Right lobe of liver (tissue), 6 donors: ENCODE measurements at regions not wholly inside any gene's neighbourhood (a gene's known extent, or its start where the extent isn't known, plus 50 kb on each side); places are given as distances from the start of the nearest gene placed in this dataset.

Source experiments
- ATAC-seq, 4 donors: fragments of 200-7000 bp; cut with Tn5 transposase; one replicate each; pipeline ENCODE4 v1.9.1; 2020; ENCODE audit warnings: mild to moderate bottlenecking in 4 of 4, moderate library complexity in 4 of 4
- DNase-seq, 3 donors: peaks; one replicate each; pipeline ENCODE4 v3.0.0-alpha.2; 2020
- H3K27ac ChIP-seq, 3 donors: fragments of 200-600 bp; one replicate each; pipeline ENCODE4 v1.8.0; 2022
- H3K27me3 ChIP-seq, 2 donors: fragments of 200-600 bp; one replicate each; pipeline ENCODE4 v1.8.0; 2022
- H3K36me3 ChIP-seq, 4 donors: fragments of 200-600 bp; sonication (generic) in 1 of 4; one replicate each; pipeline versions ENCODE4 v1.5.1 to v1.8.0; 2017 to 2022; ENCODE audit warnings: control low read depth in 1 of 4
- H3K4me1 ChIP-seq, 4 donors: fragments of 200-600 bp; sonication (generic) in 1 of 4; one replicate each; pipeline versions ENCODE4 v1.5.1 to v1.8.0; 2017 to 2022; ENCODE audit warnings: control low read depth in 1 of 4
- H3K4me3 ChIP-seq, 3 donors: fragments of 200-600 bp; one replicate each; pipeline ENCODE4 v1.8.0; 2022
- H3K9me3 ChIP-seq, 4 donors: fragments of 200-600 bp; sonication (generic) in 1 of 4; one replicate each; pipeline versions ENCODE4 v1.5.1 to v1.8.0; 2017 to 2022; ENCODE audit warnings: control low read depth in 1 of 4
- POLR2A ChIP-seq: fragments of 450-650 bp; IDR thresholded peaks from one replicate; pipeline ENCODE4 v1.6.1; 2017; ENCODE audit warnings: antibody characterized with exemption, mild to moderate bottlenecking
- WGBS: methylation state at CpG from one replicate; pipeline ENCODE4 v1.1.6; 2018; ENCODE audit warnings: low coverage, low lambda C conversion rate; ENCODE audit not compliant: insufficient coverage; ENCODE audit errors: missing lambda C conversion rate; 5-methylcytosine and 5-hydroxymethylcytosine counted together
- intact Hi-C, 2 donors: fragments of 100-400 bp; cut with DNase I; formaldehyde crosslinking; loops; one replicate each; pipeline versions ENCODE4 v1.11.2 to v1.14.1; 2022
- TF ChIP-seq, protein P1 (sequence below), 4 donors: fragments of 200-600 bp in 3 of 4; fragments of 450-650 bp in 1 of 4; IDR thresholded peaks; one replicate each; pipeline versions ENCODE4 v1.5.1 to v1.8.0; 2016 to 2022; ENCODE audit warnings: antibody characterized with exemption in 4 of 4, mild to moderate bottlenecking in 2 of 4
- donor health status: DM: no; HTN: yes; CAD: no.
- donor health status: DM: no; HTN: no; CAD: no.
- donor health status: DM: no; HTN: no; CAD: no.
- donor health status: DM: no; HTN: yes; CAD: no.
- donor health status: DM: no; HTN: yes; CAD: no.

DNA sequence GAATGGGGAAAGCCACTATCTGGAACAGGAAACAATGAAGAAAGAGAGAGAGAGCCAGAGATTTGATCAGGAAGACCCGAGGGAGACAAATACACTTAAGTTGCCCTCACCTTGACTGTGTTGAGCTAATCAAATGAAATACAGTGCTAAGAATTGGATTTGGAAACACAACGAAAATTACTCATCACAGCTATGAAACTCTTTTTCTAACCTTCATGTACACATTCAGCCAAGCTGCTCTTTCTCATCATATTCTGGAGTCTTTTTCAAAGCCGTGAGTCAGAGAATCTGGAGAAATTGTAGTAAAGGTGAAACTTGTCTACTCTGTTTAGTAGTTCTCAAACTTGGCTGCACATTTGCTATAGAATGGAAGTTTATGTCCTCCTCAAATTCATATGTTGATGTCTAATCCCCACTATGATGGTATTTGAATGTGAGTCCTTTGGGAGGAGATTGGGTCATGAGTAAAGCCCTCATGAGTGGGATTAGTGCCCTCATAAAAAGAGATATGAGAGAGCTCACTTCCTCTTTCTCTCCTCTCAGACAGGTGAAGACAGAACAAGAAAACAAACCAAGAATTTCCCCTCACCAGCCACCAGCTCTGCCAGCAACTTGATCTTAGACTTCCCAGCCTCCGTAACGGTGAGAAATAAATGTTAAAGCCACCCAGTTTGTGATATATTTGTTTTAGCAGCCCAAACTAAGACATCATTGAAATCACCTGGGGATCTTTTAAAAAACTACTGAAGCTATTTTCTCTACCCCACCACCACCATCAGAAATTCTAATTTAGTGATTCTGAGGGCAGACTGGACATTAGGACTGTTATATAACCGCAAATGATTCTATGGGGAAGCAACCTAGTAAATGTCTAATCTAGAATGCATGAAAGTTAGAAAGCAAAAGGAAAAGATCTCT, 143.6 kb upstream of the GRM7 start:
- no peak for DNase-seq
- Histone ChIP-seq H3K27me3 (no peaks in the 10 kb centered on the region), H3K27ac (no peak overlapping the region), H3K9me3 (no peaks in the 10 kb centered on the region), H3K4me1 (no peaks in the 10 kb centered on the region), H3K4me3 (no peak overlapping the region), H3K36me3 (no peaks in the 10 kb centered on the region)
- 43% methylated on average over 6 of the region's 6 CpGs for WGBS
- ATAC-seq = no peak
- TF ChIP-seq, protein P1, sequence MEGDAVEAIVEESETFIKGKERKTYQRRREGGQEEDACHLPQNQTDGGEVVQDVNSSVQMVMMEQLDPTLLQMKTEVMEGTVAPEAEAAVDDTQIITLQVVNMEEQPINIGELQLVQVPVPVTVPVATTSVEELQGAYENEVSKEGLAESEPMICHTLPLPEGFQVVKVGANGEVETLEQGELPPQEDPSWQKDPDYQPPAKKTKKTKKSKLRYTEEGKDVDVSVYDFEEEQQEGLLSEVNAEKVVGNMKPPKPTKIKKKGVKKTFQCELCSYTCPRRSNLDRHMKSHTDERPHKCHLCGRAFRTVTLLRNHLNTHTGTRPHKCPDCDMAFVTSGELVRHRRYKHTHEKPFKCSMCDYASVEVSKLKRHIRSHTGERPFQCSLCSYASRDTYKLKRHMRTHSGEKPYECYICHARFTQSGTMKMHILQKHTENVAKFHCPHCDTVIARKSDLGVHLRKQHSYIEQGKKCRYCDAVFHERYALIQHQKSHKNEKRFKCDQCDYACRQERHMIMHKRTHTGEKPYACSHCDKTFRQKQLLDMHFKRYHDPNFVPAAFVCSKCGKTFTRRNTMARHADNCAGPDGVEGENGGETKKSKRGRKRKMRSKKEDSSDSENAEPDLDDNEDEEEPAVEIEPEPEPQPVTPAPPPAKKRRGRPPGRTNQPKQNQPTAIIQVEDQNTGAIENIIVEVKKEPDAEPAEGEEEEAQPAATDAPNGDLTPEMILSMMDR (IDR thresholded peaks at IDR 0.05) = no peak
- TF ChIP-seq POLR2A = no peak
- intact Hi-C loops = no loop called here

DNA sequence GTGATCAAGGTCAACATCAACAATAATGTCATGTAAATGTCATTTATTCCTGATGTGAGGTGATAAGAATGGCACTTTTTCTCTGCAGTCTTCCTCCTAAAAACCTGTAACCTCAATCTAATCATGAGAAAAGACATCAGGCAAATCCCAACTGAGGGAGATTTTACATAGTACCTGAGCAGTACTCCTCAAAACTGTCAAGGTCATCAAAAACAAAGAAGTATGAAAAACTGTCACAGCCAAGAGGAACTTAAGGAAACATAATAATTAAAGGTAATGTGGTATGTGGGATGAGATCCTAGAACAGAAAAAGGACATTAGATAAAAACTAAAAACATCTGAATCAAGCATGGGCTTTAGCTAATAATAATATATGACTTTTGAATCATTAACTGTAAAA, 140.9 kb upstream of the GRM7 start:
- ATAC-seq = no peak
- TF ChIP-seq POLR2A = no peak
- TF ChIP-seq, protein P1 (IDR thresholded peaks at IDR 0.05) = no peak
- Histone ChIP-seq H3K27me3 (no peaks in the 10 kb centered on the region), H3K9me3 (no peaks in the 10 kb centered on the region), H3K36me3 (no peaks in the 10 kb centered on the region), H3K4me3 (no peak overlapping the region), H3K4me1 (no peaks in the 10 kb centered on the region), H3K27ac (no peak overlapping the region)
- intact Hi-C loops = no loop called here
- no peak for DNase-seq

DNA sequence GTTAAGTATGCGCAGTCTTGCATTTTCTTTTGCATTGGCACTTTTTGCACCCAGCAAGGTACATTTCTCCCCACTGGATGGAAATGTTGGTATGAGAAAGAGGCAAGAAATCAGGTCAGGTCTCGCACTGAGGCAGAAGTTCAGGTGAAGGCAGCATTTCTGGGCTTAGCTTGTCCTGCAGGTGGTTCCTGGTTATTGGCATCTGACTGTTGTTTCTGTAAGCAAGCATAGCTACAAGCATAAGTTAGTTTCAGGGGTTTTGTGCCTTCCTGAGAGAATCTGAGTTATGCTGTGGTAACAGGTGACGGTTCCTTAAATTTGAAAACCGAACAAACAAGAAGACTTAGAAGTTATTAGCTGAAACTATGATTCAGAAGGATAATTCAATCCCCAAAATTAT, 139.4 kb upstream of the GRM7 start:
- 44% methylated on average over 4 of the region's 4 CpGs for WGBS
- intact Hi-C loops = no loop called here
- TF ChIP-seq, protein P1 (IDR thresholded peaks at IDR 0.05) = no peak
- TF ChIP-seq POLR2A = no peak

DNA sequence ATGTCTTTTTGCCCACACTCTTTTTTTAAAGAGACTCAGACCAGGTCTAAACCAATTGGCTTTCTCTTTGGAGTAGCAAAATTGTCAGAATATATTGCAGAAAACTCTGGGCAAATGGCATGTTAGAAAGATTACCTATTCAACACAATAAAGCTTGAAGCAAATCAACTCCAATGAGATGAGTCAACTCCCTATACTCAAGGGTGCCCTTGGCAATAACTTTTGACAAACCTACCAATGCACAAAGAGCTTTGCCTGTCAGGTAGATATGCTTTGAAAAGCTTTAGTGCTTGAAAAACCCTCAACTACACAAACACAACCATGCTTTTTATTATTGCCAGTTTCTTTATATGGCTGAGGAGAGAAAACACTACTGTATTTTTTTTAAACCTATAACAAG, 137.7 kb upstream of the GRM7 start:
- no peaks in the 10 kb centered on the region for H3K4me1 ChIP-seq
- no peak overlapping the region for H3K4me3 ChIP-seq
- no peak for TF ChIP-seq POLR2A
- TF ChIP-seq, protein P1 (IDR thresholded peaks at IDR 0.05) = no peak
- H3K9me3 ChIP-seq = no peaks in the 10 kb centered on the region
- no peaks in the 10 kb centered on the region for H3K27me3 ChIP-seq
- DNase-seq (no peak), ATAC-seq (no peak)
- no peak overlapping the region for H3K27ac ChIP-seq
- H3K36me3 ChIP-seq = no peaks in the 10 kb centered on the region
- intact Hi-C loops = no loop called here

More for the DNA sequence above, 139.4 kb upstream of the GRM7 start:
- ATAC-seq (no peak), DNase-seq (no peak)
- no peaks in the 10 kb centered on the region for H3K4me1 ChIP-seq
- no peaks in the 10 kb centered on the region for H3K9me3 ChIP-seq
- H3K27ac ChIP-seq = no peak overlapping the region
- no peaks in the 10 kb centered on the region for H3K27me3 ChIP-seq
- no peak overlapping the region for H3K4me3 ChIP-seq
- no peaks in the 10 kb centered on the region for H3K36me3 ChIP-seq

DNA sequence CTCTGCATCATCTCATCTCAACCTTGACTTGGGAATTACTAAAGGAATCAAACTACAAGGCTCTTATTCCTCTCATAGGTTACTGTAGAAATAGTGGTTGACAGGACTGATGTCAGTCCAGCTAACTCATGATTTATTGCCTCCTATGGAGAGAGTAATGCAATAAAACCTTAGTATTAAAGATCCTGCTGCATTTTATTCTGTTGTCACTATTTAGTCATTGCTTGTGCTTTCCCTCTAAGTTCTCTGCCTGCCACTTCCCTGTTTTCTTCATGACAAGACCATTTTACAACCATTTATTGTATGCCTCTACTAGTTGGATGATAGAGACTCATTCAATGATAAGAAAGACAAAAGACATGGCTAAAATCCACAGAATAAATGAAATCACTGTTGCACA, 134.1 kb upstream of the GRM7 start:
- DNase-seq (no peak), ATAC-seq (no peak)
- no peak for TF ChIP-seq POLR2A
- TF ChIP-seq, protein P1 (IDR thresholded peaks at IDR 0.05) = no peak
- intact Hi-C loops = no loop called here
- H3K4me1 ChIP-seq = no peaks in the 10 kb centered on the region
- H3K4me3 ChIP-seq = no peak overlapping the region
- H3K36me3 ChIP-seq = no peaks in the 10 kb centered on the region
- H3K27me3 ChIP-seq = no peaks in the 10 kb centered on the region
- no peaks in the 10 kb centered on the region for H3K9me3 ChIP-seq
- no peak overlapping the region for H3K27ac ChIP-seq
